PC-3 (cell line): ENCODE measurements at regions not wholly inside any gene's neighbourhood (a gene's known extent, or its start where the extent isn't known, plus 50 kb on each side); places are given as distances from the start of the nearest gene placed in this dataset.

Source experiments
- ATAC-seq: fragments of 200-7000 bp; cut with Tn5 transposase; 2 replicates; pipeline ENCODE4 v1.9.1; 2020; ENCODE audit warnings: mild to moderate bottlenecking, moderate library complexity
- BruUV-seq: library from RNA; stranded (reverse); fragments of 400-500 nt; replicated peaks from 2 replicates; lab custom pipeline; 2021; lab: Mats Ljungman, UMichigan
- CTCF ChIA-PET: fragments of 300-600 bp; sonication (Branson Sonifier 250); formaldehyde crosslinking; loops from one replicate; lab custom pipeline; 2022; ENCODE audit warnings: antibody characterized with exemption; lab: Charles Lee
- POLR2A ChIA-PET: fragments of 300-600 bp; sonication (Branson Sonifier 250); formaldehyde crosslinking; loops from one replicate; lab custom pipeline; 2022; ENCODE audit warnings: antibody characterized with exemption; ENCODE audit not compliant: unreplicated experiment; lab: Charles Lee
- DNase-seq: peaks from one replicate; pipeline ENCODE4 v3.0.0-alpha.2; 2015
- H2AFZ ChIP-seq: fragments of 300-600 bp; sonication (generic); 2 replicates; pipeline ENCODE4 v1.6.0; 2016; ENCODE audit warnings: antibody characterized with exemption, low read length
- H3F3A ChIP-seq: fragments of 300-600 bp; sonication (generic); one replicate; pipeline ENCODE4 v1.6.0; 2017; ENCODE audit warnings: antibody characterized with exemption, low read length, control low read depth, mild to moderate bottlenecking; ENCODE audit not compliant: unreplicated experiment
- H3K27ac ChIP-seq: fragments of 300-600 bp; sonication (generic); 2 replicates; pipeline ENCODE4 v1.5.1; 2016; ENCODE audit warnings: mild to moderate bottlenecking, low read length
- H3K27me3 ChIP-seq: fragments of 300-600 bp; sonication (generic); 2 replicates; pipeline ENCODE4 v1.6.1; 2016; ENCODE audit warnings: low read length, mixed read lengths
- H3K36me3 ChIP-seq: fragments of 300-600 bp; sonication (generic); 2 replicates; pipeline ENCODE4 v1.6.1; 2016; ENCODE audit warnings: low read depth, mixed run types, low read length, mixed read lengths
- H3K4me1 ChIP-seq: fragments of 300-600 bp; sonication (generic); 2 replicates; pipeline ENCODE4 v1.5.1; 2016; ENCODE audit warnings: low read length; ENCODE audit not compliant: insufficient read depth
- H3K4me2 ChIP-seq: fragments of 300-600 bp; sonication (generic); 2 replicates; pipeline ENCODE4 v1.6.0; 2016; ENCODE audit warnings: low read length
- H3K4me3 ChIP-seq: fragments of 300-600 bp; sonication (generic); 2 replicates; pipeline ENCODE4 v1.5.1; 2016; ENCODE audit warnings: mild to moderate bottlenecking, low read length, mixed read lengths
- H3K79me2 ChIP-seq: fragments of 300-600 bp; sonication (generic); 2 replicates; pipeline ENCODE4 v1.6.1; 2017; ENCODE audit warnings: low read length, mixed read lengths
- H3K9ac ChIP-seq: fragments of 300-600 bp; sonication (generic); 2 replicates; pipeline ENCODE4 v1.6.0; 2016; ENCODE audit warnings: mild to moderate bottlenecking, low read length
- H3K9me2 ChIP-seq: fragments of 300-600 bp; sonication (generic); replicated peaks from 2 replicates; pipeline ENCODE4 v1.6.1; 2016; ENCODE audit warnings: mixed run types, low read length, mixed read lengths
- H3K9me3 ChIP-seq: fragments of 300-600 bp; sonication (generic); 2 replicates; pipeline ENCODE4 v1.6.1; 2016; ENCODE audit warnings: low read length, mixed read lengths
- H4K20me1 ChIP-seq: fragments of 300-600 bp; sonication (generic); 2 replicates; pipeline ENCODE4 v1.6.1; 2016; ENCODE audit warnings: low read length, mixed read lengths
- CTCF ChIP-seq: fragments of 300-600 bp; sonication (generic); conservative IDR thresholded peaks from 2 replicates; pipeline ENCODE4 v1.5.1; 2017; ENCODE audit warnings: antibody characterized with exemption, low read depth, mild to moderate bottlenecking, low read length
- EZH2 ChIP-seq: fragments of 300-600 bp; sonication (generic); IDR thresholded peaks from one replicate; pipeline ENCODE4 v1.6.1; 2017; ENCODE audit warnings: antibody characterized with exemption, mild to moderate bottlenecking, low read length; ENCODE audit not compliant: unreplicated experiment
- EZH2phosphoT487 ChIP-seq: fragments of 300-600 bp; sonication (generic); IDR thresholded peaks from 2 replicates; pipeline ENCODE4 v1.6.1; 2018; ENCODE audit warnings: mild to moderate bottlenecking, antibody characterized with exemption, low read length, borderline replicate concordance
- intact Hi-C: fragments of 100-400 bp; cut with micrococcal nuclease; formaldehyde crosslinking; loops from 2 replicates; pipeline ENCODE4 v1.9.0; 2023

- no peaks in the 10 kb centered on the region for H3K9me2 ChIP-seq
- intact Hi-C loops: no loop called here
Observed at GRCh38 chrX:145751943-145752342, 65.7 kb upstream of the SLITRK2 start.

More at GRCh38 chrX:145751943-145752342, 65.7 kb upstream of the SLITRK2 start:
- Histone ChIP-seq H3K9ac (no peak overlapping the region), H3F3A (no peaks in the 10 kb centered on the region), H3K27ac (no peak overlapping the region; the same call in 1 of the 2 replicates), H3K27me3 (no peaks in the 10 kb centered on the region), H3K9me3 (no peaks in the 10 kb centered on the region), H3K4me1 (no peaks in the 10 kb centered on the region), H3K36me3 (no peaks in the 10 kb centered on the region), H3K4me3 (no peak overlapping the region), H2AFZ (no peak overlapping the region), H4K20me1 (no peaks in the 10 kb centered on the region), H3K79me2 (no peaks in the 10 kb centered on the region), H3K4me2 (no peak overlapping the region)
- no TSS peak for BruUV-seq
- peak; percentile 49 for DNase-seq
- ChIA-PET CTCF (no interaction called here), POLR2A (no interaction called here)
- no peak for TF ChIP-seq EZH2phosphoT487
- no peak for TF ChIP-seq CTCF
- no peak for TF ChIP-seq EZH2
- ATAC-seq: no peak
